Uterus (tissue), 2 donors: ENCODE measurements at regions not wholly inside any gene's neighbourhood (a gene's known extent, or its start where the extent isn't known, plus 50 kb on each side); places are given as distances from the start of the nearest gene placed in this dataset.

Experiments
- POLR2A ChIP-seq, 2 donors: fragments of 450-650 bp; IDR thresholded peaks; one replicate each; pipeline ENCODE4 v1.6.1; 2016; ENCODE audit warnings: antibody characterized with exemption in 2 of 2, mild to moderate bottlenecking in 1 of 2, moderate library complexity in 1 of 2
- TF ChIP-seq, protein P1 (sequence below), 4 experiments: fragments of 200-600 bp in 2 of 4; fragments of 450-650 bp in 2 of 4; sonication (generic) in 2 of 4; IDR thresholded peaks; one replicate each; pipeline ENCODE4 v1.5.1; 2016 to 2019; ENCODE audit warnings: antibody characterized with exemption in 4 of 4, mild to moderate bottlenecking in 2 of 4, moderate library complexity in 1 of 4

DNA sequence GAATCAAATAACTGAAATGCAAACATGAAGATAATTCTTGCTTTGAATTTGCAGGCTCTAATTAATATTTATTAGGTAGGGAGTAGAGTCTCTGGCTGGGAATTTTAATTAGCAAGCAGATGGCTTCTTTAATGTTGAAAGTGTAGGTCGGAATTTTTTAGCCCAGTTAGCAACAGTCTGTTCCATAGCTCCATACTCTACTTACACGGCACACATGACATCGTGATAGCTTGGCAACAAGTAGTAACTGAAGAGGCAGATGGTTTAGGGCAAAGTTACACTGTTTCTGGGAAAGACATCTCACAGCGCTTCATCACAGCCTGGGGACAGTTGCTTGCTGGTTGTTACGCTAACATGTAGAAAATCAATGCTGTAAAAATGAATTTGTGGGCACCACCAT is 710.7 kb downstream of the GALC start:
- TF ChIP-seq POLR2A (IDR thresholded peaks at IDR 0.05) = no peak
- TF ChIP-seq, protein P1, sequence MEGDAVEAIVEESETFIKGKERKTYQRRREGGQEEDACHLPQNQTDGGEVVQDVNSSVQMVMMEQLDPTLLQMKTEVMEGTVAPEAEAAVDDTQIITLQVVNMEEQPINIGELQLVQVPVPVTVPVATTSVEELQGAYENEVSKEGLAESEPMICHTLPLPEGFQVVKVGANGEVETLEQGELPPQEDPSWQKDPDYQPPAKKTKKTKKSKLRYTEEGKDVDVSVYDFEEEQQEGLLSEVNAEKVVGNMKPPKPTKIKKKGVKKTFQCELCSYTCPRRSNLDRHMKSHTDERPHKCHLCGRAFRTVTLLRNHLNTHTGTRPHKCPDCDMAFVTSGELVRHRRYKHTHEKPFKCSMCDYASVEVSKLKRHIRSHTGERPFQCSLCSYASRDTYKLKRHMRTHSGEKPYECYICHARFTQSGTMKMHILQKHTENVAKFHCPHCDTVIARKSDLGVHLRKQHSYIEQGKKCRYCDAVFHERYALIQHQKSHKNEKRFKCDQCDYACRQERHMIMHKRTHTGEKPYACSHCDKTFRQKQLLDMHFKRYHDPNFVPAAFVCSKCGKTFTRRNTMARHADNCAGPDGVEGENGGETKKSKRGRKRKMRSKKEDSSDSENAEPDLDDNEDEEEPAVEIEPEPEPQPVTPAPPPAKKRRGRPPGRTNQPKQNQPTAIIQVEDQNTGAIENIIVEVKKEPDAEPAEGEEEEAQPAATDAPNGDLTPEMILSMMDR (IDR thresholded peaks at IDR 0.05) = no peak
